ENCODE measurements at regions not wholly inside any gene's neighbourhood (a gene's known extent, or its start where the extent isn't known, plus 50 kb on each side); places are given as distances from the start of the nearest gene placed in this dataset.
"Not testable (repeated sequence)": the region's sequence is repeated elsewhere in the genome, so short reads cannot be mapped to it uniquely, and the experiment has no call there.

GRCh38 chr18:73153271-73153670 lies 285.5 kb upstream of the NETO1 start:
- no peak for DNase-seq (ENCODE audit: extremely low read depth in 1 of 2, low read depth in 1 of 2)

- no peak for DNase-seq (ENCODE audit: extremely low read depth in 1 of 2, low read depth in 1 of 2)
Measured at GRCh38 chr18:73151086-73151485, 283.3 kb upstream of the NETO1 start.

- no peak for DNase-seq (ENCODE audit: extremely low read depth in 1 of 2, low read depth in 1 of 2)
Measured at GRCh38 chr18:73150199-73150598, 282.4 kb upstream of the NETO1 start.

GRCh38 chr18:73147590-73147989 lies 279.8 kb upstream of the NETO1 start:
- DNase-seq (ENCODE audit: extremely low read depth in 1 of 2, low read depth in 1 of 2), result no peak

DNA sequence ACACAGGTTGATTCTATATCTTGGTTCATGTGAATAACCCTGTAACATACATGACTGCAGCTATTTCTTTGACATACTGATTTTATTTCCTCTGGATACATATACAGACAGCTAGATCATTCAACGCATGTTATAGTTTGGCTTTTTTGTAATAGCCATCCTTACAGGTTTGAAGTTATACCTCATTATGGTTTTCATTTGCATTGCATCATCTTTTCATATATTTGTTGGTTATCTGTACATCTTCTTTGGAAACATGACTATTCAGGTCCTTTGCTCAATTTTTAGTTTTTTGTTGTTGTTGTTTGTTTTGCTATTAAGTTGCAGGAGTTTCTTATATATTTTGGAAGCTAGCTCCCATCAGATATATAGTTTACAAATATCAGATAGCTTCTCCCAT lies 276.2 kb upstream of the NETO1 start:
- DNase-seq (ENCODE audit: extremely low read depth in 1 of 2, low read depth in 1 of 2), result no peak

DNA sequence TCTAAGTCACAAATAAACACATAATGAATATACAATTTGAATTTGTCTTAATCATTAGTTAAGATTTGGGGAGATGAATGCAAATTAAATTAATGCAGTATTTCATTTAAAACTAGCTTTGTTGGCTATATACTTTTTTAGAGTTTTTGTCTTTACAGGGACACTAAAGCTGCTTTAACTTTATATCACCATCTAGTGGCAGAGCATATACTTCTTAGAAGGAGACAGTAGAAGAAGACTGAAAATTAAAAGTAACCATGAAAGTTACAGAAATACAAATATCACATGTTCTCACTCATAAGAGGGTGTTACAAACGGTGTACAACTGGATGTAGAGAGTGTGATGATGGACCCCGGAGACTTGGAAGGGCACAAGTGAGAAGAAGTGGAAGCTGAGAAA lies 268.3 kb upstream of the NETO1 start:
- no peak for DNase-seq (ENCODE audit: extremely low read depth in 1 of 2, low read depth in 1 of 2)

DNA sequence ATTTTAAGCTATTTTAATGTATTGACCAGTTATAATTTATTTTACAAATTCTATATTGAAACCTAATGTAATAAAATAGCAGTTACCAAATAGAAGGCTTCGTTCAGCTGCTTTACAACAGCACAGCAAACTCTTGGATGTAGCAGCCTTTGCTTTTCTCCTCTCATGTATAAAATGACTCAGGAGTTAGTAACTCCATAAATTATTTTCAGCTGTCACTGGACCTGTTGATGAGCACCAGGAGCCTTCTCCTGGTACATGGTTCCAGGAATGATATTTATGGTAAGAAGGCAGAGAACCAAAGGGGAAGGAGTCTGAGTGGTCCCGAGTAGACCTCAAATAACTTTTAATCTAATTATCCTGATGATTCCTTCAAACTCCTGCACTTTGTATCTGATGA lies 256.4 kb upstream of the NETO1 start:
- no peak for DNase-seq (ENCODE audit: extremely low read depth in 1 of 2, low read depth in 1 of 2)

DNA sequence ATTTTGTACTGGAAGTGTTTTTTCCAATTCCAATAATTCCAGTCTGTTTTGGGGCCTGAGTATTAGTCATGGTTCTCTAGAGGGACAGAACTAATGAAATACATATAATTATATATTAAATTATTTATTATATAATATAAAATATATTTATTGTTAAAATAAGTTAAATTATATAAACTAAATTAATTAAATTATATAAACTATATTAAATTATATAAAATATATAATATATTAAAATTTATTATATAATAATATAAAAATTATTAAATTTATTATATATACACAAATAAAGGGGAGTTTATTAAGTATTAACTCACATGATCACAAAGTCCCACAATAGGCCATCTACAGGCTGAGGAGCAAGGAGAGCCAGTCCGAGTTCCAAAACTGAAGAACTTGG lies 253.4 kb upstream of the NETO1 start:
- DNase-seq (ENCODE audit: extremely low read depth in 1 of 2, low read depth in 1 of 2), result no peak

DNA sequence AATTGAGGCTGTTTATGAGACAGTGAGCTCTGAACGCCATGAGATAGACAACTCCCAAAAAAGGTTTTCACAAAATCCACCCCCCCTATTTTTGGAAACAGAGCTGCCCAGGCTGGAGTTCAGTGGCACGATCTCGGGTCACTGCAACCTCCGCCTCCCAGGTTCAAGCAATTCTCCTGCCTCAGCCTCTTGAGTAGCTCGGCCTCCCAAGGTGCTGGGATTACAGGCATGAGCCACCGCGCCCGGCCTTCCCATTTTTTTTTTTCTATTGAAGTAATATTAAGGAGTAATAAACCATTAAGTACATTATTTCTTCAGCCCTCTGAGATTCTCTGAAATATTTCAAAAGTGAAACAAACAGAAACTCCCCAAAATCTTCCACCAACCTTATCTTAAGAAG lies 252.8 kb upstream of the NETO1 start:
- no peak for DNase-seq (ENCODE audit: extremely low read depth in 1 of 2, low read depth in 1 of 2)

- no peak for DNase-seq (ENCODE audit: extremely low read depth in 1 of 2, low read depth in 1 of 2)
Measured at GRCh38 chr18:73119574-73119973, 251.8 kb upstream of the NETO1 start.

DNA sequence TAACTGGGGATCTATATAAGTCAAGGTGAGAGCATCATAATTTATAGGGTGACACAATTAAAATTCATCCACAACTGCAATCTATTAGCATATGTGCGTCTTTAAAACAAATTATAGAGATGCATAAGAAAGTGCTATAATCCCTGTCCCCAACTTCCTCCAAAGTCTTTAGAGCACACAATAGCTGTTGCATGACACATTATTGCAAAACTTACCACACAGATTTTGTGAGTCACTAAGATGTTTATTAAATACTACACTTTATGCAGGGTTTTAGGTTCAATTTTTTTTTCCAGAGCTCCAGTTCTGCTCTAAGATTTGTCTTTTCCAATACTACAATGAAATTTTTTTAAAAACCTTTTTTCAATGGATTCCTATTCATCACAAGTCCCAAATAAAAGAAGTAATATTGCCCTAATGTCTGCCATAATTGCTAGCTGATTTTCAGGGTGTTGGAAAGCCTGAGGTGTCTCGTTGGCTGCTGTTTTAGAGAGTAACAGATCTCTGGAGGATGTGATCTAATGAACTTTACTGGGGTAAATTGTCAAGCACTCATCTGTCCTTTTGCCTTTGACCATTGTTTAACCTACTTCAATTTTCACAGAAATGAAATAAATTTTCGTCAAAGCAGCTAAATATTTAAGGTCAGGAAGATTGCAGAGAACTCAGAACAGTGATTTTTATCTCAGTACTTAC lies 250.5 kb upstream of the NETO1 start:
- no peak for DNase-seq (ENCODE audit: extremely low read depth in 1 of 2, low read depth in 1 of 2)

GRCh38 chr18:73110307-73110706 lies 242.5 kb upstream of the NETO1 start:
- DNase-seq (ENCODE audit: extremely low read depth in 1 of 2, low read depth in 1 of 2), result no peak

DNA sequence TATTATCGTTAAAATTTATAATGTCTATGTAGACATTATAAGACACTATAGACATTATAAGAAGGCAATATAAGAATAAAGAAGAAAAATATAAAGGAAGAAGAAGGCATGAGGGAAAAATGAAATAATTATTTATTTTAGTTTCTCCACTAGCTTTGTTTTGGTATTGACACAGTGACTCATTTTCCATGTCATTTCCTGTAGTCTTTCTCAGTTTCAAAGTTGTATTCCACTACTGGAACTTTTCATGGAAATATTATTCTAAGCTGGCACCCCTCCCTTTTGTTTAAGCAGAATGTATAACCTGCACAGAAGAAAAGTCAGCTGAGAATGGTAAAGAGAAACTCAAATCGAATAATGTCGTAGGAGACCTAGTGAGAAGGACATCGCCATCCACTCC lies 234.2 kb upstream of the NETO1 start:
- no peak for DNase-seq (ENCODE audit: extremely low read depth in 1 of 2, low read depth in 1 of 2)

DNA sequence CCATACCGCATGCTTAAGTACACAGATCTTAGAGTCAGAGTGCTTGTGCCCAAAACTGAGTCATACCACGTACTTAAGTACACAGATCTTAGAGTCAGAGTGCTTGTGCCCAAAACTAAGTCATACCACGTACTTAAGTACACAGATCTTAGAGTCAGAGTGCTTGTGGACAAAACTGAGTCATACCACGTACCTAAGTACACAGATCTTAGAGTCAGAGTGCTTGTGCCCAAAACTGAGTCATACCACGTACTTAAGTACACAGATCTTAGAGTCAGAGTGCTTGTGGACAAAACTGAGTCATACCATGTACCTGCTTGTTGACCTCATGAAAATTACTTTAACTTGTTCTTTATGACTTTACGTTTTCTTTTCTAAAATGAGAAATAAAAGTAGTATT lies 233.7 kb upstream of the NETO1 start:
- not testable (repeated sequence) for DNase-seq (ENCODE audit: extremely low read depth in 1 of 2, low read depth in 1 of 2)

DNA sequence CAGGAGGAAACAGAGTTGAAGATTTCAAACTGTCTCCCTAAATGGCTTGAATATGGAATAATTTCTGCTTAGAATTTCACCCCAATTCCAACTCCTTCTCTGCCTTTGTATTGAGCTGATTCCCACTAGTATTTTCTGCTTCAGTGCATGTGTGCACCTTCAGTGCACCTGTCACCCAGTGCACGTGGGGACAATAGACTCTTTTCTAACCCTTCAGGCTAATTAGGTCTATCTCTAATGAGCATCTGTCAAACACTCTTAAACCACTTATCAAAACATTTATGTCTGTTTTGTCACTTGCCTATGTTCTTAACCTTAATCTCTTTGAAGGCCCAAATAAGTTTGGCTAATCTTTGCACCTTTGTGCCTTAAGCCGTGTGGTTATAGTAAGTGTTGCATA lies 232.0 kb upstream of the NETO1 start:
- DNase-seq (ENCODE audit: extremely low read depth in 1 of 2, low read depth in 1 of 2), result no peak

- no peak for DNase-seq (ENCODE audit: extremely low read depth in 1 of 2, low read depth in 1 of 2)
Measured at GRCh38 chr18:73093687-73094250, 226.0 kb upstream of the NETO1 start.

DNA sequence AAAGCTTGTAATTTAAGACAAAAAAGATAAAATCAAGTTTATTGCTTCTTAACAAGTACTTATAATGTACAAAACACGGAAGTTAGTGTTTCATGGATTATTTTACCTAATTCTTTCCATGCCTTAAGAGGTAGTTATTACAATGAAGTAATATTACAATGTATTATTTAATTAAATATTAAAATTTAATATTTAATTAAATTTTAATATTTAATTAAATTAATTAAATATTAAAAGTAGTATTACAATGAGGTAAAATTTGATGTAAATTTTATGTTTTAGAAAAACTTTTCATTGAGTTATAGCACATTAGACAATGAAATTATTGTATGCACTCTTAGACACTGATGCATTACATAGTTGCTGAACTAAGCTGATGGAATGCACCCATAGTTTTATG lies 220.7 kb upstream of the NETO1 start:
- no peak for DNase-seq (ENCODE audit: extremely low read depth in 1 of 2, low read depth in 1 of 2)

DNA sequence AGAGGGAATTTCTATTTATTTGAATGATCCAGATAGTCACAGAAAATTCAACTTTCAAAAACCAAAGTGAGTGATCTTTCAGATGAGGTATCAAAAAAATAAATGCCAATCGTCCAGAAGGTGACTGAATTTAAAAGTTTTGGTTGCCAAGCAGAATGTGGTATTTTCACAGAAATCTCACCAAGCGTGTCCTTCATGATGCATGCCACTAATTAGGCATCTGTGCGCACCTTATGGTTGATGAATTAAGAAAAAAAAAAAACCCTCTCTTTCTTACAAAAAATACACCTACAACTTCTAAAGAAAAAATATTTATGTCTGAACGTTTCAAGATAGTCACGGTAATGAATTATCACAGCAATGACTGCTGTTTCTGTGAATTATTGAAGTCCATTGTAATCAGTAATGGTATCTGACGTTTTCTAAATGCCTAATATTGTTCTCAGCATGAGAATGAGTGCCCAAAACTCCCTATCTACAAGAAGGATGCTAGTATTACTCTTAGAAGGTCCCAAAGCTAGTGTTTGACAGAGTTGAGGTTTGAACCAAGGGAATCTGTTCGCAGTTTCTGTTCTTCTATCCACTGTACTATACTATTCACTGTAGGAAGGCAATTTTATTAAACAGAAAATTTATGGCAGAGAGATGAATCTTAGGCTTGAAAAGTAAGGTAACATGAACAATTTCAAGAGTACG lies 219.6 kb upstream of the NETO1 start:
- no peak for DNase-seq (ENCODE audit: extremely low read depth in 1 of 2, low read depth in 1 of 2)

- DNase-seq (ENCODE audit: extremely low read depth in 1 of 2, low read depth in 1 of 2), result no peak
Measured at GRCh38 chr18:73079920-73080319, 212.1 kb upstream of the NETO1 start.

DNA sequence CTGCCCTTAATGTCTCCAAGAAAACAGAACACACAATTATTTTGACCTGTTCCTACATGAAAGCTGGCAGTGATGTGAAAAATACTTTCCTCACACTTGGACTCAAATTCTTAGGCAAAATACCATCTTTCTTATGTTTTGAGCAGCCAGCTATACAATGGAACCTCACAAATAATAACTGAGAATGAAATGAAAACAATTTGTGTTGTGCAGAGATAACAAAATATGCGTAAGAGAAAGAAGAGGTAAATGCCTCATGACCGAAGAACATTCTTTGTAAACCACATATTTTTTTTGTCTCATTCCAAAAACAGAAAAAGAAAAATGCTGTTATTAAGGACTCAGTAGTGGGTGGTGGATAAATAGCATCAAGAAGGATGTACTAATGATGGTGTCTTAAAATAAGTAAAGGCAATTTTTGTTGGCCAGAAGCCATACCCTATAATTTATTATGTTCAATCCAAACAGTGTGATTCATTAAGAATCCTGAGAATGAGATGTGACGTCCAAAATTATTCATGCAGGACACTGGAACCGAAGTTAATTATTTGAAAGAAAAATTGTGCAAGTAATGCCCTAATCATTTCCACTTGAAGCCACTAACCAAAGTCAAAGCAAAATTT lies 193.0 kb upstream of the NETO1 start:
- no peak for DNase-seq (ENCODE audit: extremely low read depth in 1 of 2, low read depth in 1 of 2)

DNA sequence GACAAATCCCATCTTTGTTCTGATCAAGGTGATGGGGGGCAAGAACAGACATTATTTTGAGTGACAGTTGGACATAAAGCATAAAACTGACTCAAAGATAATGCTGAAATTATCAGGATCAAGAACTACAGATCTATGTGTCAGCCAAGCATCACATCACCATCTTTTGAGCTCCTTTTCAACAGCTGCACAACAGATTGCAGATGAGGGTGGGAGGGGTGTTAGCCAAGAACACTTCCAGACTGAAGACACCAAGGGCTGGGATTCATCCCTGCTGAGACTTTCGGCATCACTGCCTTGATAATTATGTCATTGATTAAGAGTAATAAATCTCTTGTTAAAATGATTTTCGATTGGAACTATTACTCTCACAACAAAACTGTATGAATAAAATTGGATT lies 191.5 kb upstream of the NETO1 start:
- no peak for DNase-seq (ENCODE audit: extremely low read depth in 1 of 2, low read depth in 1 of 2)

DNA sequence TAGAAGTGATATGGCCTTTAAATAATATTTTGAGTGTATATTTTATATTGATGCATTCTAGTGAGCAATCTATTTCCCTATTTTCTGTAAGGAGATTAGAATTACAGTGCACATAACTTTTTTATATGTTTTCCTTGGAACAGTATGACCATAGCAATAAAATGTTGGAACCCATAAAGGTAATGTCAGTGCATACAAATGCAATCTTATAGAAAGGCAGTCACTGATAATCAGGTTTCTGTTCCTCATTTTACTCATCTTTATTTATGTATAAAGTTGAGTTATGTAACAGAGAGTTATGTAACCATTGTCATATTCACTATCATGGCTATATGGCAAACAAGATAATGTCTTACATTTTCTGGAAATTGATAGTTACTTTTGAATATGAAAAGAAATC lies 179.9 kb upstream of the NETO1 start:
- DNase-seq (ENCODE audit: extremely low read depth in 1 of 2, low read depth in 1 of 2), result no peak

All from stimulated activated CD8-positive, alpha-beta memory T cell treated with anti-CD3 and anti-CD28 coated beads, Interleukin-7, amount 100 ng/mL, for 48 hours (primary cell).